ENCODE measurements at regions not wholly inside any gene's neighbourhood (a gene's known extent, or its start where the extent isn't known, plus 50 kb on each side); places are given as distances from the start of the nearest gene placed in this dataset.
"Not testable (repeated sequence)": the region's sequence is repeated elsewhere in the genome, so short reads cannot be mapped to it uniquely, and the experiment has no call there.

- TF ChIP-seq CTCF (conservative IDR thresholded peaks at IDR 0.05; ENCODE audit: low read depth, low read length) = no peak
- H3K4me3 ChIP-seq (ENCODE audit: low read length) = no peak overlapping the region
- no peak for DNase-seq (ENCODE audit: low read depth)
Observed at GRCh38 chr1:213796525-213796924, 191.2 kb upstream of the PROX1 start.

GRCh38 chr1:213808288-213808687, 179.5 kb upstream of the PROX1 start:
- not testable (repeated sequence) for H3K4me3 ChIP-seq (ENCODE audit: low read length); DNase-seq (ENCODE audit: low read depth)

GRCh38 chr1:213817156-213817555, 170.6 kb upstream of the PROX1 start:
- no peak for DNase-seq (ENCODE audit: low read depth)
- TF ChIP-seq CTCF (conservative IDR thresholded peaks at IDR 0.05; ENCODE audit: low read depth, low read length) = no peak
- no peak overlapping the region for H3K4me3 ChIP-seq (ENCODE audit: low read length)

GRCh38 chr1:213820362-213821149, 167.2 kb upstream of the PROX1 start:
- no peak overlapping the region for H3K4me3 ChIP-seq (ENCODE audit: low read length)
- DNase-seq (ENCODE audit: low read depth) = no peak
- TF ChIP-seq CTCF (conservative IDR thresholded peaks at IDR 0.05; ENCODE audit: low read depth, low read length) = no peak

GRCh38 chr1:213821175-213821942, 166.4 kb upstream of the PROX1 start:
- no peak for TF ChIP-seq CTCF (conservative IDR thresholded peaks at IDR 0.05; ENCODE audit: low read depth, low read length)
- no peak for DNase-seq (ENCODE audit: low read depth)
- H3K4me3 ChIP-seq (ENCODE audit: low read length) = no peak overlapping the region

GRCh38 chr1:213821943-213822334, 165.8 kb upstream of the PROX1 start:
- no peak overlapping the region for H3K4me3 ChIP-seq (ENCODE audit: low read length)
- no peak for DNase-seq (ENCODE audit: low read depth)
- no peak for TF ChIP-seq CTCF (conservative IDR thresholded peaks at IDR 0.05; ENCODE audit: low read depth, low read length)

GRCh38 chr1:213826891-213827290, 160.9 kb upstream of the PROX1 start:
- no peak for DNase-seq (ENCODE audit: low read depth)
- no peak for TF ChIP-seq CTCF (conservative IDR thresholded peaks at IDR 0.05; ENCODE audit: low read depth, low read length)
- no peak overlapping the region for H3K4me3 ChIP-seq (ENCODE audit: low read length)

All from retinal pigment epithelial cell (primary cell).